ENCODE measurements at regions not wholly inside any gene's neighbourhood (a gene's known extent, or its start where the extent isn't known, plus 50 kb on each side); places are given as distances from the start of the nearest gene placed in this dataset.

DNA sequence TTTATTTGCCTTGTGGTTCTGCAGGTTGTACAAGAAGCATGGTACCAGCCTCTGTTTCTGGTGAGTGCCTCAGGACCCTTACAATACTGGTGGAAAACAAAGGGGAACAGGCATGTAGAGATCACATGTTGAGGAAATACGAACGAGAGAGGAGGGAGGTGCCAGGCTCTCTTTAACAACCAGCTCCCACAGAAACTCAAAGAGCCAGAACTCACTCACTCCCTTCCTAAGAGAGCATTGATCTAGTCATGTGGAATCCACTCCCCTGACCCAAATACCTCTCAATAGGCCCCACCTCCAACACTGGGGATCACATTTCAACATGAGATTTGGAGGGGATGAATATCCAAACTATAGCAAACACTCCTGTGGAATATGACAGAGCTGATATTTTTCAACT, 938.0 kb downstream of the GALC start:
- TF ChIP-seq POLR2A (IDR thresholded peaks at IDR 0.05; ENCODE audit: low read depth, low read length): no peak
- TF ChIP-seq, protein P1, sequence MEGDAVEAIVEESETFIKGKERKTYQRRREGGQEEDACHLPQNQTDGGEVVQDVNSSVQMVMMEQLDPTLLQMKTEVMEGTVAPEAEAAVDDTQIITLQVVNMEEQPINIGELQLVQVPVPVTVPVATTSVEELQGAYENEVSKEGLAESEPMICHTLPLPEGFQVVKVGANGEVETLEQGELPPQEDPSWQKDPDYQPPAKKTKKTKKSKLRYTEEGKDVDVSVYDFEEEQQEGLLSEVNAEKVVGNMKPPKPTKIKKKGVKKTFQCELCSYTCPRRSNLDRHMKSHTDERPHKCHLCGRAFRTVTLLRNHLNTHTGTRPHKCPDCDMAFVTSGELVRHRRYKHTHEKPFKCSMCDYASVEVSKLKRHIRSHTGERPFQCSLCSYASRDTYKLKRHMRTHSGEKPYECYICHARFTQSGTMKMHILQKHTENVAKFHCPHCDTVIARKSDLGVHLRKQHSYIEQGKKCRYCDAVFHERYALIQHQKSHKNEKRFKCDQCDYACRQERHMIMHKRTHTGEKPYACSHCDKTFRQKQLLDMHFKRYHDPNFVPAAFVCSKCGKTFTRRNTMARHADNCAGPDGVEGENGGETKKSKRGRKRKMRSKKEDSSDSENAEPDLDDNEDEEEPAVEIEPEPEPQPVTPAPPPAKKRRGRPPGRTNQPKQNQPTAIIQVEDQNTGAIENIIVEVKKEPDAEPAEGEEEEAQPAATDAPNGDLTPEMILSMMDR (conservative IDR thresholded peaks at IDR 0.05; ENCODE audit: low read depth, low read length): no peak
- no peak for TF ChIP-seq MAFK (IDR thresholded peaks at IDR 0.05; ENCODE audit: low read depth, low read length)
- TF ChIP-seq CEBPB (IDR thresholded peaks at IDR 0.05; ENCODE audit: low read depth, low read length): no peak
- TF ChIP-seq MXI1 (IDR thresholded peaks at IDR 0.05; ENCODE audit: borderline replicate concordance, low read depth, low read length): no peak
- TF ChIP-seq, protein P2, sequence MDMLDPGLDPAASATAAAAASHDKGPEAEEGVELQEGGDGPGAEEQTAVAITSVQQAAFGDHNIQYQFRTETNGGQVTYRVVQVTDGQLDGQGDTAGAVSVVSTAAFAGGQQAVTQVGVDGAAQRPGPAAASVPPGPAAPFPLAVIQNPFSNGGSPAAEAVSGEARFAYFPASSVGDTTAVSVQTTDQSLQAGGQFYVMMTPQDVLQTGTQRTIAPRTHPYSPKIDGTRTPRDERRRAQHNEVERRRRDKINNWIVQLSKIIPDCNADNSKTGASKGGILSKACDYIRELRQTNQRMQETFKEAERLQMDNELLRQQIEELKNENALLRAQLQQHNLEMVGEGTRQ (IDR thresholded peaks at IDR 0.05; ENCODE audit: low read depth, low read length): no peak
- no peak for TF ChIP-seq BHLHE40 (IDR thresholded peaks at IDR 0.05; ENCODE audit: low read depth, low read length)
- TF ChIP-seq, protein P3, sequence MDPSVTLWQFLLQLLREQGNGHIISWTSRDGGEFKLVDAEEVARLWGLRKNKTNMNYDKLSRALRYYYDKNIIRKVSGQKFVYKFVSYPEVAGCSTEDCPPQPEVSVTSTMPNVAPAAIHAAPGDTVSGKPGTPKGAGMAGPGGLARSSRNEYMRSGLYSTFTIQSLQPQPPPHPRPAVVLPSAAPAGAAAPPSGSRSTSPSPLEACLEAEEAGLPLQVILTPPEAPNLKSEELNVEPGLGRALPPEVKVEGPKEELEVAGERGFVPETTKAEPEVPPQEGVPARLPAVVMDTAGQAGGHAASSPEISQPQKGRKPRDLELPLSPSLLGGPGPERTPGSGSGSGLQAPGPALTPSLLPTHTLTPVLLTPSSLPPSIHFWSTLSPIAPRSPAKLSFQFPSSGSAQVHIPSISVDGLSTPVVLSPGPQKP (IDR thresholded peaks at IDR 0.05; ENCODE audit: borderline replicate concordance, low read depth, low read length): no peak
- no peak for TF ChIP-seq RAD21 (IDR thresholded peaks at IDR 0.05; ENCODE audit: low read length)
- no peak for TF ChIP-seq RCOR1 (IDR thresholded peaks at IDR 0.05; ENCODE audit: insufficient replicate concordance, low read length)
- no peak for TF ChIP-seq MAZ (IDR thresholded peaks at IDR 0.05; ENCODE audit: borderline replicate concordance, low read depth, low read length)
- TF ChIP-seq NFE2L2 (IDR thresholded peaks at IDR 0.05; ENCODE audit: low read depth, low read length): no peak

Data from IMR-90 (cell line).